Vagina (tissue), 2 donors: ENCODE measurements at regions not wholly inside any gene's neighbourhood (a gene's known extent, or its start where the extent isn't known, plus 50 kb on each side); places are given as distances from the start of the nearest gene placed in this dataset.
"Not testable (repeated sequence)": the region's sequence is repeated elsewhere in the genome, so short reads cannot be mapped to it uniquely, and the experiment has no call there.

ENCODE experiments used
- DNase-seq, 2 donors: peaks; one replicate each; pipeline ENCODE4 v3.0.0-alpha.2; 2017; ENCODE audit errors: extremely low spot score in 2 of 2
- H3K27ac ChIP-seq: fragments of 200-600 bp; sonication (generic); one replicate; pipeline ENCODE4 v1.5.1; 2019
- H3K27me3 ChIP-seq: fragments of 200-600 bp; sonication (generic); one replicate; pipeline ENCODE4 v1.5.1; 2019
- H3K36me3 ChIP-seq, 2 donors: fragments of 200-600 bp; sonication (generic); one replicate each; pipeline ENCODE4 v1.5.1; 2017 to 2019
- H3K4me1 ChIP-seq: fragments of 200-600 bp; sonication (generic); one replicate; pipeline ENCODE4 v1.5.1; 2019
- H3K4me3 ChIP-seq, 2 donors: fragments of 200-600 bp; sonication (generic); 1 replicate in 1 of 2; 2 replicates in 1 of 2; pipeline ENCODE4 v1.5.1; 2016 to 2019
- H3K9me3 ChIP-seq: fragments of 200-600 bp; sonication (generic); one replicate; pipeline ENCODE4 v1.5.1; 2019
- intact Hi-C: fragments of 100-400 bp; cut with DNase I; formaldehyde crosslinking; loops from one replicate; pipeline ENCODE4 v1.15.1; 2023

DNA sequence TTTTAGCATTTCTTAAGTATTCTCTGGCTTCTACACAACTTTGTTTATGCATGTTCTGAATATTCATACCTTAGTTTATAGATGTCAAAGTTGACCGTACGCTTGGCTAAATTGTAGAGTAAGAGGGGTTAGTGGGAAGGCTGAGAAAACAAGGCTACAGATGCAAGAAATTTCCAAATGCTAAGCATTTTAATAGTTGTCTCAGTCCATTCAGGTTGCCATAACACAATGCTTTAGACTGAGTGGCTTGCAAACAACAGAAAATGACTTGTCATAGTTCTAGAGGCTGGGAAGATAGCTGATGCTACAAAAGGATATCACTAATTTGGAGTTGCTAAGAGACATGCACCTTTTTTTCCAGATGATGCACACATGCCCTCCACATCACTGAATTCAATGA lies 53.0 kb upstream of the C1QTNF3 start:
- H3K4me3 ChIP-seq, H3K36me3 ChIP-seq, H3K27ac ChIP-seq, H3K27me3 ChIP-seq, H3K9me3 ChIP-seq, DNase-seq, intact Hi-C loops, H3K4me1 ChIP-seq: not testable (repeated sequence)

GRCh38 chr5:34099891-34100290 lies 56.9 kb upstream of the C1QTNF3 start:
- H3K4me1 ChIP-seq, H3K27me3 ChIP-seq, DNase-seq, H3K36me3 ChIP-seq, intact Hi-C loops, H3K27ac ChIP-seq, H3K9me3 ChIP-seq, H3K4me3 ChIP-seq: not testable (repeated sequence)

DNA sequence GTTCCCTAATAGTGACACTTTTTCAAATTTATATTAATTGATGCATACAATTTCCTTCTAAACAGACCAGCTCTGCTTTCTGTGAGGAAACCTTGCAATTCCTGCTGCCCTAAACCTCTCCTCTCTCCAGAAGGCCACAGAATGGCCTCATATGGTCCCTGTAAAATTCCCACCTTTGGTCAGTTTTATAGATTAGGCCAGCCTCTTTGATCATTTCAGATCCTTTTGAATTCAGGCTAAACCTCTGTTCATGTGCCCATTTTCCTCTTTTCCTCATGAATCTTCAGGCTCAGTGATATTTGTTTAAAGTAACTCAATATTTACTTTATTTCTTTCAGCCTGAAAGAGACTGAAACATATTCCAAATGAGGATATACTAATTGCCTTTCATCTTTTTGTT lies 58.6 kb upstream of the C1QTNF3 start:
- H3K4me3 ChIP-seq, H3K36me3 ChIP-seq, H3K27ac ChIP-seq, H3K27me3 ChIP-seq, H3K9me3 ChIP-seq, H3K4me1 ChIP-seq, DNase-seq, intact Hi-C loops: not testable (repeated sequence)

DNA sequence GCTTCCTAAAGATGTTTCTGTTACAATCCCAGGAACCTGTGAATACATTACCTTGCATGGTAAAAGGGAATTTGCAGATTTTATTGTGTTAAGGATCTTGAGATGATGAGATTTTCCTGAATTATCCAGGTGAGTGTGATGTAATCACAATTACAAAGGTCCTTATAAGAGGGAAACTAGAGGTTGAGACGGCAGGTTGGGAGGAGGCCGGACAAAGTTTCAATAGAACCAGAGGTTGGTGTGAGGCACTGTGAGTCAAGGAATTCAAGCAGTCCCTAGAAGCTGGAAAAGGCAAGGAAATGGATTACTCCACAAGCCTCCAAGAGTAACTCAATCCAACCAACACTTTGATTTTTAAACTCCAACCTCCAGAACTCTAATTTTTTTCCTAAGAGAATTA lies 65.9 kb upstream of the C1QTNF3 start:
- intact Hi-C loops, H3K27ac ChIP-seq, H3K4me3 ChIP-seq, H3K9me3 ChIP-seq, H3K27me3 ChIP-seq, H3K36me3 ChIP-seq, H3K4me1 ChIP-seq, DNase-seq: not testable (repeated sequence)

- H3K9me3 ChIP-seq, H3K4me1 ChIP-seq, DNase-seq, H3K27ac ChIP-seq, intact Hi-C loops, H3K36me3 ChIP-seq, H3K4me3 ChIP-seq, H3K27me3 ChIP-seq: not testable (repeated sequence)
Measured at GRCh38 chr5:34124280-34124679, 81.3 kb upstream of the C1QTNF3 start.

DNA sequence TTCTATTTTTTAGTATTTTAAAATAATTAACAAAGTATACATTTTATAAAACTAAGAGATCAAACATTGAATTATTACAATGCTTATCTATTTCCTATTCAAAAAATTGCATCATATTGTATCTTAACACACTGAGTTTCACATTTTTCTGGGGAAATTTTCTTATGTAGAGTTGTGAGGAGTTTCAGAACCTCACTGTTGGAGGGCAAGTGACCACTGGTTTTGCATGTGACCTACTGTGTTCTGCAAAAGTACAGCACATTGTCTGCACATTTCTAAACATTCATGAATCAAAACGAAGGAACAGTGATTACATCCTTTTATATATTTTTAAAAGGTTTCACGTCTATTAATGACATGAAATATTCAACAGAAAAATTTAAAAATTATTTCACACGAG lies 82.3 kb upstream of the C1QTNF3 start:
- H3K36me3 ChIP-seq, H3K27ac ChIP-seq, H3K4me1 ChIP-seq, H3K9me3 ChIP-seq, DNase-seq, H3K27me3 ChIP-seq, intact Hi-C loops, H3K4me3 ChIP-seq: not testable (repeated sequence)

GRCh38 chr5:34126741-34127140 lies 83.7 kb upstream of the C1QTNF3 start:
- H3K36me3 ChIP-seq, H3K4me1 ChIP-seq, H3K27ac ChIP-seq, H3K4me3 ChIP-seq, H3K27me3 ChIP-seq, intact Hi-C loops, DNase-seq, H3K9me3 ChIP-seq: not testable (repeated sequence)

- H3K4me3 ChIP-seq, intact Hi-C loops, H3K36me3 ChIP-seq, H3K4me1 ChIP-seq, DNase-seq, H3K9me3 ChIP-seq, H3K27ac ChIP-seq, H3K27me3 ChIP-seq: not testable (repeated sequence)
Measured at GRCh38 chr5:34127818-34128217, 84.8 kb upstream of the C1QTNF3 start.

GRCh38 chr5:34128890-34129289 lies 85.9 kb upstream of the C1QTNF3 start:
- not testable (repeated sequence) for H3K4me1 ChIP-seq

GRCh38 chr5:34154988-34155387 lies 112.0 kb upstream of the C1QTNF3 start:
- DNase-seq, H3K36me3 ChIP-seq, H3K4me3 ChIP-seq, intact Hi-C loops, H3K4me1 ChIP-seq, H3K9me3 ChIP-seq, H3K27ac ChIP-seq, H3K27me3 ChIP-seq: not testable (repeated sequence)

More at GRCh38 chr5:34128890-34129289, 85.9 kb upstream of the C1QTNF3 start:
- H3K9me3 ChIP-seq, H3K4me3 ChIP-seq, H3K27me3 ChIP-seq, DNase-seq, H3K36me3 ChIP-seq, H3K27ac ChIP-seq, intact Hi-C loops: not testable (repeated sequence)

GRCh38 chr5:34156703-34157414 lies 113.8 kb upstream of the C1QTNF3 start:
- H3K36me3 ChIP-seq, DNase-seq, H3K4me3 ChIP-seq, H3K9me3 ChIP-seq, H3K4me1 ChIP-seq, intact Hi-C loops, H3K27me3 ChIP-seq, H3K27ac ChIP-seq: not testable (repeated sequence)

DNA sequence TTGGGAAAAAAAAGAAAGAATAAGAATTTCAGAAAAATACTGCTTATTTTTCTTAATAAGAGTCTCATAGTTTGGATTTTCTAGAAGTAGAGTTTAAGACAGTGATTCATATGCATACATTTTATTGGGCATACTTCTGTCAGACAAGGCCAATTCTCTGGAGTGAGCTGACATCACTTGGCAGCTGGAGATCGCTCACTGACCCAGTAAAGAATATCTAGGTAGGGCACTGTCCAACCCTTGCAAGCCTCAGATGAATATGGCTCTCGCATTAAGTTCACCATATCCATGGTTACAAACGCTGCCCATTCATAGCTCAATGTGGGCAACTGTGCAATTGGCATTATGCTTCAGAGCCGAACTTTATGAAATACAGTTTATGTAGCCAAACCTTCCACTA lies 117.9 kb upstream of the C1QTNF3 start:
- H3K27me3 ChIP-seq, H3K4me3 ChIP-seq, H3K36me3 ChIP-seq, H3K4me1 ChIP-seq, DNase-seq, H3K27ac ChIP-seq, H3K9me3 ChIP-seq, intact Hi-C loops: not testable (repeated sequence)

DNA sequence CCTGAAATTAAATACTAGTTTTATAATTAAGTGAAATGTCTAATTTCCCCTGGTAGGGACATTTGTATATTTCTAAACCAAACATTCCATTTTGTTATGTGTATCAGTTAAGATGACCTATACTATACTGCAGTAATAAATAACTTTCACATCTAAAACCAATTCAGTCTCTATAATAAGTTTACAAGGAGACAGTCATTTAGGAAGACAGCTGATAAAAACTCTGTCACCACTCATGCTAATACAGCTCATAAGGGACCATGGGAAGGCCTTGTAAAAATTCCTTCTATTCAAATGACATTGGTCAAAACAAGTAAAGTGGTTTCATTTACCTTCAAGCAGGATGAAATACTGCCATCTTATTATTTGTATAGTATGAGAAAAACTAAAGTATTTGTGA lies 128.4 kb upstream of the C1QTNF3 start:
- intact Hi-C loops, H3K4me1 ChIP-seq, H3K27me3 ChIP-seq, H3K27ac ChIP-seq, H3K36me3 ChIP-seq, H3K4me3 ChIP-seq, H3K9me3 ChIP-seq, DNase-seq: not testable (repeated sequence)

DNA sequence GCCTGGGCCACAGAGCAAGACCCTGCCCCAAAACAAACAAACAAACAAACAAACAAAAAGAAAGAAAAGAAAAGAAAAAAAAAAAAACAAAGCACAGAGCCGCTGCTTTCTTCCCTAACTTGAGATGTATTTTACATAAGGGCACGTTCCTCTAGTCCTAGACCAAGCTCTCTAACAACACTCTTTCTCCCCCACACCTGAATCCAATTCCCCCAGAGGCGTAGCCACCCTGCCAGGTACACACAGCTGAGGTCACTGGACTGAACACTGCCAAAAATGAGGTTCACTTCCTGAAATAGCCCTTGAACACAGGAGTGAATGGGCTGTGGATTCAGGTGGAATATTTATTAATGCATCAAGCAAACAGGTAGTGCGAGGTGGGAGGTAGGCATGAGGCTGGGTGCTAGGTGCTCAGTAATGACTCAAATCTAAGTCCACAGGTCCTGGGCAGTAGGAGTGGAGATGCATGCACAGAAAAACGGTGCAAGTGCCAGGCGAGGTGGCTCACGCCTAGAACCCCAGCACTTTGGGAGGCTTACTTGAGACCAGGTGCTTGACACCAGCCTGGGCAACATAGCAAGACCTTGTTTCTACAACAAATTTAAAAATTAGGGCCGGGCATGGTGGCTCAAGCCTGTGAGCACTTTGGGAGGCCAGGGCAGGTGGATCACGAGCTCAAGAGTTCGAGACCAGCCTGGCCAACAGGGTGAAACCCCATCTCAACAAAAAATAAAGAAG lies 136.6 kb upstream of the C1QTNF3 start:
- H3K27ac ChIP-seq, intact Hi-C loops, H3K9me3 ChIP-seq, H3K36me3 ChIP-seq, H3K4me1 ChIP-seq, H3K27me3 ChIP-seq, H3K4me3 ChIP-seq: not testable (repeated sequence)
- DNase-seq = peak; percentile 87 to 95
